Activated T-helper 17 cell treated with anti-CD3 and anti-CD28 coated beads, Interleukin-2, amount 50 U/mL, for 72 hours (primary cell): ENCODE measurements at regions not wholly inside any gene's neighbourhood (a gene's known extent, or its start where the extent isn't known, plus 50 kb on each side); places are given as distances from the start of the nearest gene placed in this dataset.

ENCODE experiments used
- ATAC-seq: fragments of 150-1000 bp; cut with Tn5 transposase; replicated peaks from 2 replicates; pipeline ENCODE4 v1.10.0; 2021; ENCODE audit warnings: mild to moderate bottlenecking, moderate library complexity
- H3K27ac Mint-ChIP-seq: one replicate; pipeline ENCODE4 v1.8.0; 2022; ENCODE audit warnings: mixed read lengths
- H3K27me3 Mint-ChIP-seq: one replicate; pipeline ENCODE4 v1.8.0; 2022; ENCODE audit warnings: mixed read lengths
- H3K36me3 Mint-ChIP-seq: one replicate; pipeline ENCODE4 v1.8.0; 2022; ENCODE audit warnings: low read depth, mild to moderate bottlenecking, mixed read lengths
- H3K4me1 Mint-ChIP-seq: one replicate; pipeline ENCODE4 v1.8.0; 2022; ENCODE audit warnings: mixed read lengths
- H3K4me3 Mint-ChIP-seq: one replicate; pipeline ENCODE4 v1.8.0; 2022; ENCODE audit warnings: mild to moderate bottlenecking, mixed read lengths
- H3K9me3 Mint-ChIP-seq: one replicate; pipeline ENCODE4 v1.8.0; 2022; ENCODE audit warnings: mixed read lengths

DNA sequence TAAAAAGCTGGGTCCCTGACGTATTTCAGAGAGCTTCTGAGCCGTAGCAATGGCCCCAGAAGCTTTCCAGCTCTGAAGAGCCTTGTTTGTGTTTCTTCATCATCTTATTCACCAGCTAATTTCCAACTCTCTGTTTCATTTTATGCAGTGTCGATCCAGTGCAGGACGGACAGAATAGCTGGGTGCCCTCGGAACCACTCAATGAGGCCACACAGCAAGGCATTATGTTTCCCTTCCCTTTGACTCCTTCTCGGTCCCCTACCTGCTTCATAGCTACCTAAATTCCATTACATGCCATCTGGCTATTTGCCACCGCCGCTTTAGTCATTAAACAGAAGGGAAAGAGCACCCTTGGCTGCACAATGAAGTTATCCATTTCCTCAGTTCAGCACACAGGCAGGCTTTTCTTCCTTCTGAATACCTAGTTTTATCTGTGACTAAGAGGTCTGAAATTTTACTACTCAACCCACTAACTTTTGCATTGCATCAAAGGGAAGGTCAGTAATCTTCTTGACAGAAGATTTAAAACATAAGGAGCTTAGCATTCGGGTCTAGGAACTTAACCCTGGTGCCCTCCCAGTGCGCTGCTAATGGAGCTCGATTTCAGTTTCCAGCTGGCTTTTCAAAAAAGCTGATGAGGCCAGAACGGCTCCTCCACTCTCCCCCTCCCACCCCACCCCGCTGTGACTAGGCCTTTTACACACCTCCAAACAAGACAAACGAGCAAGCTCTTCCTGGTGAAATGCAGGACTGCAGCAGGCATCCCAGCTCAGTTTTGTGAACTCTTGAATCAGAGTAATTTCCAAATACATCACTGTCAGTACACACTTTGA, 176.8 kb downstream of the GXYLT1 start:
- no peak for ATAC-seq
- Mint-ChIP-seq H3K27ac (no peak overlapping the region), H3K27me3 (peaks cover 3% of the 10 kb centered on the region), H3K36me3 (no peaks in the 10 kb centered on the region), H3K4me3 (no peak overlapping the region), H3K9me3 (no peaks in the 10 kb centered on the region), H3K4me1 (no peaks in the 10 kb centered on the region)

DNA sequence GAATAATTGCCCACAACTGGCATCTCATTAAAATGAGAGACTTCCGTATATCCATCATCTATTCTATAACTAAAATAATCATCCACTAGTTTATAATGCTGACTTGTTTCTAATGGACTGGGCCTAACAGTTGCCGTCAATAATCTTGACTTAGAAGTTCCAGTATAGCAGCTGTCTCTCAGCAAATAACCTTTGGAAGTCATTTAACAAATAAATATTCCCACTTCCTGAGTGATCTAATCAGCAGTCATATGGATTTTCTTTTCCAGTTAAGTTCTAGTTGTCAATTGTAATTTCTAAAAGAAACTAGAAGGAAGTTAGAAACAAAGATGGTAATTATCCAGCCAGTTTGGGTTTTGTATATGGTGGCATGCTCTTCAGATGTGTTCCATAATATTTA, 177.8 kb downstream of the GXYLT1 start:
- Mint-ChIP-seq H3K27ac (no peak overlapping the region), H3K4me1 (no peaks in the 10 kb centered on the region), H3K4me3 (no peak overlapping the region), H3K36me3 (no peaks in the 10 kb centered on the region), H3K9me3 (no peaks in the 10 kb centered on the region), H3K27me3 (peaks cover 3% of the 10 kb centered on the region)
- no peak for ATAC-seq

DNA sequence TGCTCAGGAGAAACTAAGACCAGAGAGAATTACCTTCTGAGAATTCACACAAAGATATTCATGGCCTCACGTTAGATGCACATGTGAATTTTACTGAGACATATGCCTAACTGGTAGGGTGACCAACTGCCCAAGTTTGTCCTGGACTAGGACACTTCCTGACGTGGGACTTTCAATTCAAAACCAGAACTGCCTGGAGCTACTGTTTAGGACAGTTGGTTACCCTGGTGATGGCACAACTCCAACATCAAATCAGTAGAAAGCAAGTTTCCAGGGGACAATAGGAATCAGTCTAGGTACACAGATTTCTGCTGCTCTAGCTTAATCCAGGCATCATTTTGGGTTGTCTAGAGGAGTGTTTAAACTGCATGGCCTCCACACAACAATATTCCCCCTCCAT, 178.7 kb downstream of the GXYLT1 start:
- no peaks in the 10 kb centered on the region for H3K4me1 Mint-ChIP-seq
- H3K36me3 Mint-ChIP-seq, result no peaks in the 10 kb centered on the region
- H3K27ac Mint-ChIP-seq, result no peak overlapping the region
- no peak overlapping the region for H3K4me3 Mint-ChIP-seq
- H3K27me3 Mint-ChIP-seq, result peaks cover 3% of the 10 kb centered on the region
- H3K9me3 Mint-ChIP-seq, result no peaks in the 10 kb centered on the region
- no peak for ATAC-seq

GRCh38 chr12:41963398-41963797, 181.3 kb downstream of the GXYLT1 start:
- Mint-ChIP-seq H3K27ac (no peak overlapping the region), H3K9me3 (no peaks in the 10 kb centered on the region), H3K4me3 (no peak overlapping the region), H3K4me1 (no peaks in the 10 kb centered on the region), H3K36me3 (no peaks in the 10 kb centered on the region), H3K27me3 (peaks cover 3% of the 10 kb centered on the region)
- no peak for ATAC-seq

DNA sequence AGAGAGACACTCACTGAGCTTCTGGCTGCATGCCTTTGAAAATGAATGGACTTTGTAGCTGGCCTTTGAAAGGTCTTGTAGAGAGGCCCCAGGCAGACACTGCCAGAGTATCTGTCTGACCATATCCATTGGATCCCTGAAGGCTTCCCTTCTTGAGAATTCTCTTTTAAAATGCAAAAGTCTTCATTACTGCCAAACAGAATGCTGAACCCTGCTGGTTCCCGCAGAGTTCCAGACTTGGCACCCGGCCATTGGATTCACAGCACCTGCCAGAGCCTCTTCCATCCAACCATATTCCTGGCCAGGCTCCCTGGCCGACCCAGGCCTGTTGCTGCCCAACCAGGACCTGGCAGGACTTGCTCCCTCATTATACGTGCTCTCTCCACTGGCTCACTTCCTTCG, 182.5 kb downstream of the GXYLT1 start:
- Mint-ChIP-seq H3K27ac (no peak overlapping the region), H3K27me3 (peaks cover 3% of the 10 kb centered on the region), H3K4me1 (no peaks in the 10 kb centered on the region), H3K9me3 (no peaks in the 10 kb centered on the region), H3K4me3 (no peak overlapping the region), H3K36me3 (no peaks in the 10 kb centered on the region)
- ATAC-seq, result no peak

- Mint-ChIP-seq H3K4me1 (no peaks in the 10 kb centered on the region), H3K9me3 (no peaks in the 10 kb centered on the region), H3K4me3 (no peak overlapping the region), H3K27me3 (no peaks in the 10 kb centered on the region), H3K27ac (no peak overlapping the region), H3K36me3 (no peaks in the 10 kb centered on the region)
- no peak for ATAC-seq
Measured at GRCh38 chr12:41959271-41959670, 185.4 kb downstream of the GXYLT1 start.

- no peaks in the 10 kb centered on the region for H3K9me3 Mint-ChIP-seq
- H3K36me3 Mint-ChIP-seq, result no peaks in the 10 kb centered on the region
- no peak overlapping the region for H3K27ac Mint-ChIP-seq
- H3K27me3 Mint-ChIP-seq, result no peaks in the 10 kb centered on the region
- no peak overlapping the region for H3K4me3 Mint-ChIP-seq
- ATAC-seq, result no peak
- H3K4me1 Mint-ChIP-seq, result no peaks in the 10 kb centered on the region
Measured at GRCh38 chr12:41956353-41956752, 188.3 kb downstream of the GXYLT1 start.

GRCh38 chr12:41950455-41950854, 194.2 kb downstream of the GXYLT1 start:
- no peak for ATAC-seq
- H3K9me3 Mint-ChIP-seq, result no peaks in the 10 kb centered on the region
- no peak overlapping the region for H3K27ac Mint-ChIP-seq
- no peaks in the 10 kb centered on the region for H3K36me3 Mint-ChIP-seq
- no peak overlapping the region for H3K4me3 Mint-ChIP-seq
- no peaks in the 10 kb centered on the region for H3K4me1 Mint-ChIP-seq
- peaks cover 20% of the 10 kb centered on the region for H3K27me3 Mint-ChIP-seq

- Mint-ChIP-seq H3K9me3 (no peaks in the 10 kb centered on the region), H3K27ac (no peak overlapping the region), H3K27me3 (peaks cover 27% of the 10 kb centered on the region), H3K4me1 (no peaks in the 10 kb centered on the region), H3K36me3 (no peaks in the 10 kb centered on the region), H3K4me3 (no peak overlapping the region)
- ATAC-seq, result no peak
Measured at GRCh38 chr12:41946106-41946505, 198.6 kb downstream of the GXYLT1 start.

DNA sequence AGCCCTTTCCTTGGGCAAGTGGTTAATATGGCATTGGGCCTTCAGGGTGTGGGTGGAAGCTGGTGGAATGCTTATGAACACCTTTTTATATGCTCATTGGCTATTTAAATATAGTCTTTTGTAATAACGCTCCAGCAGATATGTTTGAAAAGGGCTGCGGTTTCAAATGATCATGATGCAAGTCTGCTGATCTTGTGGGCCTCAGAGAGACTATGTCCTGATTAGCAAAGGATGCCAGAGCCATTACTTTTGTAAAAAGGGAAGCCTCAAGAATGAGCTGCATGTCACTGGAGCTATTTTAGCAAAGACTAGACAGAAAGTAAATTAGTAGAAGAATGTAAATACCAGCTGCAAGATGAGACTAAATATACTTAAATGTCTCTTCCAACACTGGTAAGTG, 200.5 kb downstream of the GXYLT1 start:
- no peak for ATAC-seq
- Mint-ChIP-seq H3K4me1 (no peaks in the 10 kb centered on the region), H3K4me3 (no peak overlapping the region), H3K9me3 (no peaks in the 10 kb centered on the region), H3K36me3 (no peaks in the 10 kb centered on the region), H3K27ac (no peak overlapping the region), H3K27me3 (peaks cover 26% of the 10 kb centered on the region)

- H3K27ac Mint-ChIP-seq, result no peak overlapping the region
- no peak overlapping the region for H3K4me3 Mint-ChIP-seq
- no peaks in the 10 kb centered on the region for H3K4me1 Mint-ChIP-seq
- no peaks in the 10 kb centered on the region for H3K36me3 Mint-ChIP-seq
- no peaks in the 10 kb centered on the region for H3K9me3 Mint-ChIP-seq
- no peak for ATAC-seq
- H3K27me3 Mint-ChIP-seq, result peaks cover 25% of the 10 kb centered on the region
Measured at GRCh38 chr12:41943671-41944070, 201.0 kb downstream of the GXYLT1 start.

- H3K27ac Mint-ChIP-seq, result no peak overlapping the region
- H3K9me3 Mint-ChIP-seq, result no peaks in the 10 kb centered on the region
- peaks cover 19% of the 10 kb centered on the region for H3K27me3 Mint-ChIP-seq
- no peak for ATAC-seq
- H3K4me1 Mint-ChIP-seq, result no peaks in the 10 kb centered on the region
- no peak overlapping the region for H3K4me3 Mint-ChIP-seq
- H3K36me3 Mint-ChIP-seq, result no peaks in the 10 kb centered on the region
Measured at GRCh38 chr12:41942354-41942753, 202.3 kb downstream of the GXYLT1 start.

DNA sequence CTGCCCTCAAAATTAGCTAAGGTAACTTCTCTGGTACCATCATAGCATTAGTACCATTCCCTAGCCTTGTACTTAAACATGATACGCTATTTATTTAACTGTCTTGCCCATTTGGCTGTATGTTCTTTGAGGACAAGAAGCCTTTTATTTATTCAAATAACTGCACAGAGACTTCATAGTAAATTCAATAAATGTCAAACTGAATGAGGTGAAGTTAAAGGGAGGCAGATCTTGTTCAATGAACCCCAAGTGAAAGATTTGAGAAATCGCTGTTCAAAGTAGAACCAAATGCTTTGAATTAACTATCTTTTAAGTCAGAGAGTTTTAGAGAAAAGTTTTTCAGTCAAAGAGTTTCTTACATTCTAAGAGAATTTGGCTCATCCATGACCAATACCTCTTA, 203.6 kb downstream of the GXYLT1 start:
- no peak for ATAC-seq
- peaks cover 16% of the 10 kb centered on the region for H3K27me3 Mint-ChIP-seq
- H3K9me3 Mint-ChIP-seq, result no peaks in the 10 kb centered on the region
- no peak overlapping the region for H3K27ac Mint-ChIP-seq
- H3K4me3 Mint-ChIP-seq, result no peak overlapping the region
- H3K36me3 Mint-ChIP-seq, result no peaks in the 10 kb centered on the region
- no peaks in the 10 kb centered on the region for H3K4me1 Mint-ChIP-seq

- no peaks in the 10 kb centered on the region for H3K9me3 Mint-ChIP-seq
- H3K4me1 Mint-ChIP-seq, result no peaks in the 10 kb centered on the region
- ATAC-seq, result no peak
- H3K4me3 Mint-ChIP-seq, result no peak overlapping the region
- H3K36me3 Mint-ChIP-seq, result no peaks in the 10 kb centered on the region
- peaks cover 16% of the 10 kb centered on the region for H3K27me3 Mint-ChIP-seq
- H3K27ac Mint-ChIP-seq, result no peak overlapping the region
Measured at GRCh38 chr12:41940571-41940970, 204.1 kb downstream of the GXYLT1 start.

DNA sequence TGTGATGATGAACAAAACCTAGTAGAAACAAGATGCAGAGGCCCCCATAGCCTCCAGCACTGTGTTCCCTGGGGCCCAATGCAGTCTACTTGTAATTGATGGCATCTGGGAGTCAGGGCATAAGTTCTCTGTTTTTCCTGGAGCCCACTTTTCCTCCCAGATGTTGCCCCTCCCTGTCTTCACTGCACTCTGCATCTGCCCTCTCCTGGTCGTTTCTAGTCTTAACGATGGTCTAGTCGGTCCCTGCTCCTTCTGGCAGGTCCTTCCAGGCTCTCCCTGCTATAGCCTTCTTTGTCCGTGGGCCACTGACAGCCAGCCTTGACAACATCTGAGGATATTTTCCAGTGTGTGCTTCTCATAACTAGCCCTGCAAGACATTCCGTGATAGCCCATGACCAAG, 208.3 kb downstream of the GXYLT1 start:
- H3K36me3 Mint-ChIP-seq, result no peaks in the 10 kb centered on the region
- no peaks in the 10 kb centered on the region for H3K9me3 Mint-ChIP-seq
- no peak overlapping the region for H3K27ac Mint-ChIP-seq
- no peak for ATAC-seq
- peaks cover 17% of the 10 kb centered on the region for H3K27me3 Mint-ChIP-seq
- peaks cover 10% of the 10 kb centered on the region for H3K4me1 Mint-ChIP-seq
- H3K4me3 Mint-ChIP-seq, result no peak overlapping the region

- Mint-ChIP-seq H3K4me3 (no peak overlapping the region), H3K27me3 (peaks cover 17% of the 10 kb centered on the region), H3K36me3 (no peaks in the 10 kb centered on the region), H3K9me3 (no peaks in the 10 kb centered on the region), H3K27ac (no peak overlapping the region), H3K4me1 (peaks cover 10% of the 10 kb centered on the region)
- ATAC-seq, result no peak
Measured at GRCh38 chr12:41935911-41936310, 208.8 kb downstream of the GXYLT1 start.
